Right forelimb (tissue), 1 donor: ENCODE measurements at regions not wholly inside any gene's neighbourhood (a gene's known extent, or its start where the extent isn't known, plus 50 kb on each side); places are given as distances from the start of the nearest gene placed in this dataset.

Source experiments
- DNase-seq: peaks from one replicate; pipeline ENCODE4 v3.0.0-alpha.2; 2018

GRCh38 chr1:221944247-221944870, 202.5 kb upstream of the DUSP10 start:
- no peak for DNase-seq

- no peak for DNase-seq
Measured at GRCh38 chr1:221940631-221941030, 198.7 kb upstream of the DUSP10 start.

GRCh38 chr1:221939607-221940006, 197.7 kb upstream of the DUSP10 start:
- DNase-seq: no peak

- no peak for DNase-seq
Measured at GRCh38 chr1:221937155-221937953, 195.5 kb upstream of the DUSP10 start.

GRCh38 chr1:221933814-221934213, 191.9 kb upstream of the DUSP10 start:
- no peak for DNase-seq

GRCh38 chr1:221926441-221926840, 184.6 kb upstream of the DUSP10 start:
- DNase-seq: no peak

- no peak for DNase-seq
Measured at GRCh38 chr1:221925947-221926346, 184.1 kb upstream of the DUSP10 start.

- no peak for DNase-seq
Measured at GRCh38 chr1:221923929-221924598, 182.2 kb upstream of the DUSP10 start.

GRCh38 chr1:221921936-221922335, 180.0 kb upstream of the DUSP10 start:
- no peak for DNase-seq

- no peak for DNase-seq
Measured at GRCh38 chr1:221919743-221920142, 177.9 kb upstream of the DUSP10 start.

- DNase-seq: no peak
Measured at GRCh38 chr1:221919341-221919740, 177.5 kb upstream of the DUSP10 start.

GRCh38 chr1:221916176-221916575, 174.3 kb upstream of the DUSP10 start:
- no peak for DNase-seq

GRCh38 chr1:221915764-221916163, 173.9 kb upstream of the DUSP10 start:
- no peak for DNase-seq

- no peak for DNase-seq
Measured at GRCh38 chr1:221913351-221913892, 171.5 kb upstream of the DUSP10 start.

GRCh38 chr1:221912230-221912629, 170.3 kb upstream of the DUSP10 start:
- DNase-seq: no peak

- no peak for DNase-seq
Measured at GRCh38 chr1:221911714-221912113, 169.8 kb upstream of the DUSP10 start.

- DNase-seq: no peak
Measured at GRCh38 chr1:221910222-221910621, 168.3 kb upstream of the DUSP10 start.

- DNase-seq: no peak
Measured at GRCh38 chr1:221908573-221908972, 166.7 kb upstream of the DUSP10 start.

GRCh38 chr1:221907166-221907932, 165.5 kb upstream of the DUSP10 start:
- no peak for DNase-seq

GRCh38 chr1:221905802-221906201, 163.9 kb upstream of the DUSP10 start:
- no peak for DNase-seq

GRCh38 chr1:221904319-221904718, 162.4 kb upstream of the DUSP10 start:
- DNase-seq: no peak

GRCh38 chr1:221903594-221903993, 161.7 kb upstream of the DUSP10 start:
- no peak for DNase-seq

GRCh38 chr1:221902961-221903360, 161.1 kb upstream of the DUSP10 start:
- DNase-seq: no peak
